Activated B cell treated with CpG ODN at 0.5 μM for 24 hours (primary cell): ENCODE measurements at regions not wholly inside any gene's neighbourhood (a gene's known extent, or its start where the extent isn't known, plus 50 kb on each side); places are given as distances from the start of the nearest gene placed in this dataset.
A peak's percentile ranks its signal among the peaks of the same experiment; 100 is the strongest.

ENCODE experiments used
- ATAC-seq: fragments of 200-7000 bp; cut with Tn5 transposase; one replicate; pipeline ENCODE4 v1.10.0; 2021; ENCODE audit warnings: low read depth, mild to moderate bottlenecking, moderate library complexity
- CTCF ChIA-PET: fragments of 350-600 bp; sonication (Branson Sonifier 250); formaldehyde crosslinking; loops from one replicate; lab custom pipeline; 2021; ENCODE audit warnings: antibody characterized with exemption; lab: Charles Lee
- POLR2A ChIA-PET: fragments of 350-600 bp; sonication (Branson Sonifier 250); formaldehyde crosslinking; loops from one replicate; lab custom pipeline; 2021; ENCODE audit warnings: antibody characterized with exemption; lab: Charles Lee
- DNase-seq: peaks from one replicate; pipeline ENCODE4 v3.0.0; 2022
- H3K27ac Mint-ChIP-seq: one replicate; pipeline ENCODE4 v1.8.0; 2020; ENCODE audit warnings: mixed read lengths
- H3K27me3 Mint-ChIP-seq: one replicate; pipeline ENCODE4 v1.8.0; 2021; ENCODE audit warnings: mixed read lengths
- H3K36me3 Mint-ChIP-seq: one replicate; pipeline ENCODE4 v1.8.0; 2021; ENCODE audit warnings: low read depth, mixed read lengths
- H3K4me1 Mint-ChIP-seq: one replicate; pipeline ENCODE4 v1.8.0; 2021; ENCODE audit warnings: mixed read lengths
- H3K4me3 Mint-ChIP-seq: one replicate; pipeline ENCODE4 v1.8.0; 2020; ENCODE audit warnings: mild to moderate bottlenecking, mixed read lengths
- H3K9me3 Mint-ChIP-seq: one replicate; pipeline ENCODE4 v1.8.0; 2020; ENCODE audit warnings: mixed read lengths
- CTCF ChIP-seq: fragments of 200-600 bp; IDR thresholded peaks from one replicate; pipeline ENCODE4 v1.8.0; 2022; ENCODE audit warnings: antibody characterized with exemption, mild to moderate bottlenecking
- intact Hi-C: fragments of 100-400 bp; cut with micrococcal nuclease; formaldehyde crosslinking; loops from one replicate; pipeline ENCODE4 v1.15.1; 2024

GRCh38 chr14:40309124-40309523, 876.9 kb upstream of the FBXO33 start:
- intact Hi-C loops: no loop called here
- CTCF ChIA-PET: no interaction called here
- H3K27me3 Mint-ChIP-seq: no peaks in the 10 kb centered on the region
- POLR2A ChIA-PET: no interaction called here
- no peak overlapping the region for H3K4me3 Mint-ChIP-seq
- no peak for DNase-seq
- no peaks in the 10 kb centered on the region for H3K36me3 Mint-ChIP-seq
- TF ChIP-seq CTCF: no peak
- no peak for ATAC-seq
- H3K4me1 Mint-ChIP-seq: no peaks in the 10 kb centered on the region
- H3K27ac Mint-ChIP-seq: no peak overlapping the region
- peaks cover 7% of the 10 kb centered on the region for H3K9me3 Mint-ChIP-seq

- ChIA-PET POLR2A (no interaction called here), CTCF (no interaction called here)
- H3K36me3 Mint-ChIP-seq: no peaks in the 10 kb centered on the region
- no peaks in the 10 kb centered on the region for H3K27me3 Mint-ChIP-seq
- peaks cover 4% of the 10 kb centered on the region for H3K9me3 Mint-ChIP-seq
- H3K4me3 Mint-ChIP-seq: no peak overlapping the region
- DNase-seq: no peak
- no peaks in the 10 kb centered on the region for H3K4me1 Mint-ChIP-seq
- intact Hi-C loops: no loop called here
- no peak for ATAC-seq
- H3K27ac Mint-ChIP-seq: no peak overlapping the region
- no peak for TF ChIP-seq CTCF
These were observed 876.0 kb upstream of the FBXO33 start for GRCh38 chr14:40308240-40308639.

- intact Hi-C loops: no loop called here
- no peak for DNase-seq
- no peak overlapping the region for H3K4me3 Mint-ChIP-seq
- H3K4me1 Mint-ChIP-seq: peaks cover 19% of the 10 kb centered on the region
- ChIA-PET CTCF (no interaction called here), POLR2A (no interaction called here)
- ATAC-seq: no peak
- no peak for TF ChIP-seq CTCF
- no peaks in the 10 kb centered on the region for H3K27me3 Mint-ChIP-seq
- H3K36me3 Mint-ChIP-seq: no peaks in the 10 kb centered on the region
- no peak overlapping the region for H3K27ac Mint-ChIP-seq
- peaks cover 13% of the 10 kb centered on the region for H3K9me3 Mint-ChIP-seq
These were observed 864.6 kb upstream of the FBXO33 start for GRCh38 chr14:40296821-40297220.

- peaks cover 19% of the 10 kb centered on the region for H3K4me1 Mint-ChIP-seq
These were observed 860.4 kb upstream of the FBXO33 start for GRCh38 chr14:40292664-40293063.

GRCh38 chr14:40282196-40282595, 850.0 kb upstream of the FBXO33 start:
- CTCF ChIA-PET: no interaction called here
- Mint-ChIP-seq H3K4me1 (no peaks in the 10 kb centered on the region), H3K4me3 (no peak overlapping the region), H3K27me3 (no peaks in the 10 kb centered on the region), H3K36me3 (no peaks in the 10 kb centered on the region), H3K27ac (no peak overlapping the region), H3K9me3 (no peaks in the 10 kb centered on the region)
- TF ChIP-seq CTCF: no peak
- POLR2A ChIA-PET: no interaction called here
- ATAC-seq (no peak), DNase-seq (no peak)
- intact Hi-C loops: no loop called here

More at GRCh38 chr14:40292664-40293063, 860.4 kb upstream of the FBXO33 start:
- H3K36me3 Mint-ChIP-seq: no peaks in the 10 kb centered on the region
- intact Hi-C loops: no loop called here
- ATAC-seq: peak; percentile 28
- peak overlapping the region; percentile 72 for H3K27ac Mint-ChIP-seq
- H3K9me3 Mint-ChIP-seq: peaks cover 18% of the 10 kb centered on the region
- no peak for DNase-seq
- ChIA-PET CTCF (no interaction called here), POLR2A (no interaction called here)
- no peak for TF ChIP-seq CTCF
- no peaks in the 10 kb centered on the region for H3K27me3 Mint-ChIP-seq
- no peak overlapping the region for H3K4me3 Mint-ChIP-seq
